Inferior parietal cortex (tissue), 1 donor: ENCODE measurements at regions not wholly inside any gene's neighbourhood (a gene's known extent, or its start where the extent isn't known, plus 50 kb on each side); places are given as distances from the start of the nearest gene placed in this dataset.
"Not testable (repeated sequence)": the region's sequence is repeated elsewhere in the genome, so short reads cannot be mapped to it uniquely, and the experiment has no call there.

Experiments used
- DNase-seq: peaks from one replicate; pipeline ENCODE4 v3.0.0-alpha.2; 2016; ENCODE audit errors: extremely low spot score

- DNase-seq: no peak
Observed at GRCh38 chr12:47307680-47308399, 228.1 kb upstream of the AMIGO2 start.

- not testable (repeated sequence) for DNase-seq
Observed at GRCh38 chr12:47306773-47307679, 227.3 kb upstream of the AMIGO2 start.

GRCh38 chr12:47306130-47306529 is 226.4 kb upstream of the AMIGO2 start:
- no peak for DNase-seq

GRCh38 chr12:47305464-47305863 is 225.7 kb upstream of the AMIGO2 start:
- no peak for DNase-seq

GRCh38 chr12:47303995-47304560 is 224.3 kb upstream of the AMIGO2 start:
- DNase-seq: no peak

- no peak for DNase-seq
Observed at GRCh38 chr12:47303207-47303606, 223.4 kb upstream of the AMIGO2 start.

GRCh38 chr12:47302111-47302671 is 222.4 kb upstream of the AMIGO2 start:
- DNase-seq: no peak

- no peak for DNase-seq
Observed at GRCh38 chr12:47299586-47299985, 219.8 kb upstream of the AMIGO2 start.

- no peak for DNase-seq
Observed at GRCh38 chr12:47297993-47298392, 218.2 kb upstream of the AMIGO2 start.

- no peak for DNase-seq
Observed at GRCh38 chr12:47296828-47297227, 217.1 kb upstream of the AMIGO2 start.

GRCh38 chr12:47293406-47293805 is 213.6 kb upstream of the AMIGO2 start:
- DNase-seq: no peak

- DNase-seq: no peak
Observed at GRCh38 chr12:47286676-47287075, 206.9 kb upstream of the AMIGO2 start.
